ENCODE measurements at regions not wholly inside any gene's neighbourhood (a gene's known extent, or its start where the extent isn't known, plus 50 kb on each side); places are given as distances from the start of the nearest gene placed in this dataset.
"Not testable (repeated sequence)": the region's sequence is repeated elsewhere in the genome, so short reads cannot be mapped to it uniquely, and the experiment has no call there.

DNA sequence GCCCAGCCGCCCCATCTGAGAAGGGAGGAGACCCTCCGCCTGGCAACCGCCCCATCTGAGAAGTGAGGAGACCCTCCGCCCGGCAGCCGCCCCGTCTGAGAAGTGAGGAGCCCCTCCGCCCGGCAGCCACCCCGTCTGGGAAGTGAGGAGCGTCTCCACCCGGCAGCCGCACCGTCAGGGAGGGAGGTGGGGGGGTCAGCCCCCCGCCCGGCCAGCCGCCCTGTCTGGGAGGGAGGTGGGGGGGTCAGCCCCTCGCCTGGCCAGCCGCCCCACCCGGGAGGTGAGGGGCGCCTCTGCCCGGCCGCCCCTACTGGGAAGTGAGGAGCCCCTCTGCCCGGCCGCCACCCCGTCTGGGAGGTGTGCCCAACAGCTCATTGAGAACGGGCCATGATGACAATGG is 59.9 kb upstream of the ME3 start:
- FAIRE-seq; H3K27ac ChIP-seq (ENCODE audit: low read depth in 1 of 3, low read length in 2 of 3): not testable (repeated sequence)
- 86 to 98% (median 91%) methylated on average over 5 to 20 of the region's 27 CpGs for whole genome bisulfite sequencing, 3 donors

DNA sequence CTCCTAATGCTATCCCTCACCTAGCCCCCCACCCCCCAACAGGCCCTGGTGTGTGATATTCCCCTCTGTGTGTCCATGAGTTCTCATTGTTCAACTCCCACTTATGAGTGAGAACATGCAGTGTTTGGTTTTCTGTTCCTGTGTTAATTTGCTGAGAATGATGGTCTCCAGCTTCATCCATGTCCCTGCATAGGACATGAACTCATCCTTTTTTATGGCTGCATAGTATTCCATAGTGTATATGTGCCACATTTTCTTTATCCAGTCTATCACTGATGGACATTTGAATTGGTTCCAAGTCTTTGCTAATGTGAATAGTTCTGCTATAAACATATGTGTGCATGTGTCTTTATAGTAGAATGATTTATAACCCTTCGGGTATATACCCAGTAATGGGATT is 57.2 kb upstream of the ME3 start:
- H3K4me1 ChIP-seq (ENCODE audit: control insufficient read depth in 3 of 3, insufficient read depth in 2 of 3, low read depth in 1 of 3, low read length in 2 of 3); FAIRE-seq; H3K27me3 ChIP-seq (ENCODE audit: control insufficient read depth in 3 of 3, insufficient read depth in 3 of 3, low read length in 3 of 3); H3K36me3 ChIP-seq (ENCODE audit: control insufficient read depth in 3 of 3, insufficient read depth in 2 of 3, low read depth in 1 of 3, low read length in 3 of 3); H3K4me3 ChIP-seq (ENCODE audit: low read depth in 1 of 3, low read length in 3 of 3); H3K9me3 ChIP-seq (ENCODE audit: control insufficient read depth in 2 of 2, insufficient read depth in 1 of 2, low read depth in 1 of 2, low read length in 1 of 2); H3K27ac ChIP-seq (ENCODE audit: low read depth in 1 of 3, low read length in 2 of 3); DNase-seq: not testable (repeated sequence)
- 92 to 98% (median 95%) methylated on average over 1 of the region's 1 CpG for WGBS, 3 donors

More for the DNA sequence above, 59.9 kb upstream of the ME3 start:
- H3K36me3 ChIP-seq (ENCODE audit: control insufficient read depth in 3 of 3, insufficient read depth in 2 of 3, low read depth in 1 of 3, low read length in 3 of 3); H3K27me3 ChIP-seq (ENCODE audit: control insufficient read depth in 3 of 3, insufficient read depth in 3 of 3, low read length in 3 of 3); H3K4me1 ChIP-seq (ENCODE audit: control insufficient read depth in 3 of 3, insufficient read depth in 2 of 3, low read depth in 1 of 3, low read length in 2 of 3); H3K4me3 ChIP-seq (ENCODE audit: low read depth in 1 of 3, low read length in 3 of 3); H3K9me3 ChIP-seq (ENCODE audit: control insufficient read depth in 2 of 2, insufficient read depth in 1 of 2, low read depth in 1 of 2, low read length in 1 of 2); DNase-seq: not testable (repeated sequence)

- Histone ChIP-seq H3K4me3 (ENCODE audit: low read depth in 1 of 3, low read length in 3 of 3) (no peak overlapping the region), H3K27me3 (ENCODE audit: control insufficient read depth in 3 of 3, insufficient read depth in 3 of 3, low read length in 3 of 3) (no peaks in the 10 kb centered on the region), H3K9me3 (ENCODE audit: control insufficient read depth in 2 of 2, insufficient read depth in 1 of 2, low read depth in 1 of 2, low read length in 1 of 2) (no peaks in the 10 kb centered on the region), H3K4me1 (ENCODE audit: control insufficient read depth in 3 of 3, insufficient read depth in 2 of 3, low read depth in 1 of 3, low read length in 2 of 3) (no peaks in the 10 kb centered on the region), H3K27ac (ENCODE audit: low read depth in 1 of 3, low read length in 2 of 3) (no peak overlapping the region), H3K36me3 (ENCODE audit: control insufficient read depth in 3 of 3, insufficient read depth in 2 of 3, low read depth in 1 of 3, low read length in 3 of 3) (no peaks in the 10 kb centered on the region)
- no peak for DNase-seq
- no peak for FAIRE-seq
Observed at GRCh38 chr11:86728562-86728961, 56.1 kb upstream of the ME3 start.

DNA sequence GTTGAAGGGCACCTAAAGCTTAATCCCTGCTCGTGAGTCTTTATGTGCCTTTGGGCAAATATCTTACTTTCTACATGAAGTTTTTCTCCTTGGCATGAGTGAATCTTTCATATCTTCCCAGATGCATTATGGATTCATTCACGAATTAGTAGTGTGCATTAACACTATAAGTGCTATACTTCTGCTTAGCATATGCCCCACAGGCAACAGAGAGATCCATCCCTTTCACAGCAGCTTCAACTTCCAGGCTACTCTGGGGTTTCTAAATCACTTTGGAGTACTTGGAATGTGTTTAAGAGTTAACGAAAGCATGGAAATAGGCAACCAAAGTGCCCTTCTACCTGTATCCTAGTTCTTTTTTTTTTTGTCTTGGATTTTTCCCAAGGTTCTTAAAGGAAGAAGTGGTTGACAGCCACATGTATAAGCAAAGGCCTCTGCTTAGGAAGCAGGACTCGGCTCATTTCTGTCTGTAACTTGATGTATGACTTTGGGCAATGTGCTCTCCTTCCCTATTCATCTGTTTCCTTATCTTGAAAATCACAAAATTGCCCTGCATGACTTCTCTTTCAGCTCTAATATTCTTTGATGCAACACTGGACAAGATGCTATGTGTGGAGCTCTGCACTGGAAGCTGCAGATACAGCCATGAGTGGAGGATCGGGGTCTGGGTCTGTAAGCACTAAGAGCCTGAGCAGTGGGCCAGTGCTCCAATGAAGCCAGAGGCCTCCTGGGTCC is 54.5 kb upstream of the ME3 start:
- FAIRE-seq (no peak), DNase-seq (no peak)
- Histone ChIP-seq H3K9me3 (ENCODE audit: control insufficient read depth in 2 of 2, insufficient read depth in 1 of 2, low read depth in 1 of 2, low read length in 1 of 2) (no peaks in the 10 kb centered on the region), H3K27ac (ENCODE audit: low read depth in 1 of 3, low read length in 2 of 3) (no peak overlapping the region), H3K27me3 (ENCODE audit: control insufficient read depth in 3 of 3, insufficient read depth in 3 of 3, low read length in 3 of 3) (no peaks in the 10 kb centered on the region), H3K36me3 (ENCODE audit: control insufficient read depth in 3 of 3, insufficient read depth in 2 of 3, low read depth in 1 of 3, low read length in 3 of 3) (no peaks in the 10 kb centered on the region), H3K4me3 (ENCODE audit: low read depth in 1 of 3, low read length in 3 of 3) (no peak overlapping the region), H3K4me1 (ENCODE audit: control insufficient read depth in 3 of 3, insufficient read depth in 2 of 3, low read depth in 1 of 3, low read length in 2 of 3) (no peaks in the 10 kb centered on the region)
- WGBS, 3 donors: 66 to 88% (median 75%) methylated on average over 5 of the region's 5 CpGs

DNA sequence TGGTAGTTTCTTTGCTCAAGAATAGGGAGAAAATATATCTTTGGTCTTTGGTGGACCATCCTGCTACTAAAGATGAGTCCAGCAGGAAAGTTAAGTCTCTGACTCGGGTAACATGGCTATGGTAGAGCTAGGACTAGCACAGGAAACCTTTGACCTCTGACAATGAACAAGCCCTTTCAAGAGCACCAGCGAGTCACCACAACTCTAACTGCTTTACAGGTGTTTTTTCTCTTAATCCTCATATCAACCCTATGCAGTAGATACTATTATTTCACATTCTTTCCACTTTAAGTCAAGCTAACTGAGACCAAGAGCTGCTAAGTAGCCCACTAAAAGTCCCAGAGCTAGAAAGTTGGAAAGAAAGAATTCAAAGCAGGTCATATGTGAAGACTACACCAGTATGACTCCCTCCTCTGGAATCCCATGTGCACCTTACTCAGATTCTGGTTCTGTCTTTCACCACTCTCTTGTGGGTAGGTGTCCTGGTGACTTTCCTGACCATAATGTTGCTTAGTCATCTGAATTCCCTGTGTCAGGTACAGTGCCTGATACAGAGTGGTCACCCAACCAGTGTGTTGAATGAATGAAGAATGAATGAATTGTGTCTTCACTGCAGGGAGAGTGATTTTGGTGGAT is 53.8 kb upstream of the ME3 start:
- FAIRE-seq: no peak
- no peaks in the 10 kb centered on the region for H3K4me1 ChIP-seq (ENCODE audit: control insufficient read depth in 3 of 3, insufficient read depth in 2 of 3, low read depth in 1 of 3, low read length in 2 of 3)
- no peaks in the 10 kb centered on the region for H3K9me3 ChIP-seq (ENCODE audit: control insufficient read depth in 2 of 2, insufficient read depth in 1 of 2, low read depth in 1 of 2, low read length in 1 of 2)
- no peaks in the 10 kb centered on the region for H3K36me3 ChIP-seq (ENCODE audit: control insufficient read depth in 3 of 3, insufficient read depth in 2 of 3, low read depth in 1 of 3, low read length in 3 of 3)
- no peak for DNase-seq
- 36 to 72% (median 70%) methylated on average over 2 of the region's 2 CpGs for WGBS, 3 donors
- H3K27ac ChIP-seq (ENCODE audit: low read depth in 1 of 3, low read length in 2 of 3): no peak overlapping the region
- no peaks in the 10 kb centered on the region for H3K27me3 ChIP-seq (ENCODE audit: control insufficient read depth in 3 of 3, insufficient read depth in 3 of 3, low read length in 3 of 3)
- no peak overlapping the region for H3K4me3 ChIP-seq (ENCODE audit: low read depth in 1 of 3, low read length in 3 of 3)

DNA sequence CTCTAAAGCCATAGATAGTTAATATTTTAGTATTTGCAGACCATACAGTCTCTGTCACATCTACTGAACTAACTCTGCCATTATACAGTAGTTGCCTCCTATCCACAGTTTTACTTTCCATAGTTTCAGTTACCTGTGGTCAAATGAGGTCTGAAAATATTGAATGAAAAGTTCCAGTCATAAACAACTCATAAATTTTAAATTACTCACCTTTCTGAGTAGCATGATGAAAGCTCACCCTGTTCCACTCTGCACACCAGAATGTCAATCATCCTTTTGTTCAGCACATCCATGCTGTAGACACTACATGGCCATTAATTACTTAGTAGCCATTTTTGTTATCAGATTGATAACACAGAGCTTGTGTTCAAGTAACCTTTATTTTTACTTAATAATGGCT is 51.7 kb upstream of the ME3 start:
- Histone ChIP-seq H3K4me3 (ENCODE audit: low read depth in 1 of 3, low read length in 3 of 3) (no peak overlapping the region), H3K36me3 (ENCODE audit: control insufficient read depth in 3 of 3, insufficient read depth in 2 of 3, low read depth in 1 of 3, low read length in 3 of 3) (no peaks in the 10 kb centered on the region), H3K27me3 (ENCODE audit: control insufficient read depth in 3 of 3, insufficient read depth in 3 of 3, low read length in 3 of 3) (no peaks in the 10 kb centered on the region), H3K9me3 (ENCODE audit: control insufficient read depth in 2 of 2, insufficient read depth in 1 of 2, low read depth in 1 of 2, low read length in 1 of 2) (no peaks in the 10 kb centered on the region), H3K4me1 (ENCODE audit: control insufficient read depth in 3 of 3, insufficient read depth in 2 of 3, low read depth in 1 of 3, low read length in 2 of 3) (no peaks in the 10 kb centered on the region), H3K27ac (ENCODE audit: low read depth in 1 of 3, low read length in 2 of 3) (no peak overlapping the region)
- FAIRE-seq: no peak
- DNase-seq: no peak

- Histone ChIP-seq H3K4me3 (ENCODE audit: low read depth in 1 of 3, low read length in 3 of 3) (no peak overlapping the region), H3K36me3 (ENCODE audit: control insufficient read depth in 3 of 3, insufficient read depth in 2 of 3, low read depth in 1 of 3, low read length in 3 of 3) (no peaks in the 10 kb centered on the region), H3K27ac (ENCODE audit: low read depth in 1 of 3, low read length in 2 of 3) (no peak overlapping the region), H3K27me3 (ENCODE audit: control insufficient read depth in 3 of 3, insufficient read depth in 3 of 3, low read length in 3 of 3) (no peaks in the 10 kb centered on the region), H3K9me3 (ENCODE audit: control insufficient read depth in 2 of 2, insufficient read depth in 1 of 2, low read depth in 1 of 2, low read length in 1 of 2) (no peaks in the 10 kb centered on the region), H3K4me1 (ENCODE audit: control insufficient read depth in 3 of 3, insufficient read depth in 2 of 3, low read depth in 1 of 3, low read length in 2 of 3) (no peaks in the 10 kb centered on the region)
- no peak for FAIRE-seq
- WGBS, 3 donors: 85 to 96% (median 96%) methylated on average over 1 of the region's 1 CpG
- DNase-seq: no peak
Observed at GRCh38 chr11:86723281-86723680, 50.9 kb upstream of the ME3 start.

DNA sequence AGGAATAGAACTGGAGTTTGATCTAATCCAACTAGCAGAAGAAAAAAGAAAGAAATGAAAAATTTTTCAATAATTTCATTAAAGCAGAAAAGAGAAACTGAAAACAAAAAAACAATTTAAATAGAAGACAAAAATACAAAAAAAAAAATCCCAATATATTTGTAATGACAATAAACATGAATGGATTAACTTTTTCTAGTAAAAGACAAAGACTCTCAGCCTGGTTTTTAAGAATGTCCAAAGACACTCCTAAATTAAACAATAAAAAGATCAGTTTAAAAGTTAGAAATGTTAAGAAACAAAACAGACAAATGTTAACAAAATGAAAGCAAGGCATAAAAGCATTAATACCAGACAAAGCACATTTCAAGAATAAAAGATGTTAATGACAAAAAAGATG is 50.3 kb upstream of the ME3 start:
- Histone ChIP-seq H3K9me3 (ENCODE audit: control insufficient read depth in 2 of 2, insufficient read depth in 1 of 2, low read depth in 1 of 2, low read length in 1 of 2) (no peaks in the 10 kb centered on the region), H3K36me3 (ENCODE audit: control insufficient read depth in 3 of 3, insufficient read depth in 2 of 3, low read depth in 1 of 3, low read length in 3 of 3) (no peaks in the 10 kb centered on the region), H3K27ac (ENCODE audit: low read depth in 1 of 3, low read length in 2 of 3) (no peak overlapping the region), H3K4me1 (ENCODE audit: control insufficient read depth in 3 of 3, insufficient read depth in 2 of 3, low read depth in 1 of 3, low read length in 2 of 3) (no peaks in the 10 kb centered on the region), H3K4me3 (ENCODE audit: low read depth in 1 of 3, low read length in 3 of 3) (no peak overlapping the region), H3K27me3 (ENCODE audit: control insufficient read depth in 3 of 3, insufficient read depth in 3 of 3, low read length in 3 of 3) (no peaks in the 10 kb centered on the region)
- DNase-seq: no peak
- no peak for FAIRE-seq
